Myocyte (in vitro differentiated cells): ENCODE measurements at regions not wholly inside any gene's neighbourhood (a gene's known extent, or its start where the extent isn't known, plus 50 kb on each side); places are given as distances from the start of the nearest gene placed in this dataset.
"Not testable (repeated sequence)": the region's sequence is repeated elsewhere in the genome, so short reads cannot be mapped to it uniquely, and the experiment has no call there.

Experiments used
- DNase-seq: peaks from one replicate; pipeline ENCODE4 v3.0.0-alpha.2; 2012; ENCODE audit warnings: low read depth

DNA sequence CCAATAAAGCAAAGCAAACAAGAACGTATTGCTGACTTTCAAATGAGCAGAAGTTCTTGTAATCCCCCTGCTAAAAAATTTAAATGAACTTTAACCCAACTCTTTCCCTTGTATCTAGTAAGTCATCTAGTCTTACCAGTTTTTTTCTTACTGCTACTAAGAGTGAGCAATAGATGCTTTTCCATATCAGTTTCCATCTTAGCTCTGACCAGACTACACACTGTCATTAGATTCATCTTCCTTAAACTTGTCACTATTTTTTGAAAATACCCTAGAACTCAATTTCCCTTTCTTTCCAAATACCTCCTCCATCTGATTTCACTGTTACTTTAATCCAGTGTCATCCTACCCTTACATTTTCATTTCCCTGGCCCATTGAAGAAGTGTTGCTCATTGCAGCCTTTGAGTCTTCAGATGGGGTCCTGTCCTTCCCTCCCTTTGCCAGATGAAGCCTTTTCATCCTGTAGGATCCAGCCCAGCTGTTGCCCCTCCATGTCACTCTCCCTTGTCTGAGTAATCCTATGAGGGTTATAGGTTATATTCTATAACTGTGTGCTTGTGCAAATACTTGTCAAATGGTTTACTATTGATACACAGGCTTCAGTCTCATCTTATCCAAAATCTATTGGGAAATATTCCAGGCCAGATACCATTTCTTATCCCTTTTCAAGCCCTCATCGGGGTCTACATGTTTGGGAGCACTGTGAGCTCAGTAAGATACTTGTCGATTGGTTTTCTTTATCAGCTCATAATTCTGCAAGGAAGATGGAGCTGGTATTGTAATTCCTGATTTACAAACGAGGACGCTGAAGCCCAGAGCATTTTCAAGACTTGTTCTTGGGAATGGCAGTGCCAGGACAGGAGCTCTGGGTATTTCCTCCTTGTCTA lies 51.5 kb upstream of the ITGB1 start:
- DNase-seq, result no peak

- peak; percentile 83 for DNase-seq
These were observed 50.6 kb upstream of the ITGB1 start for GRCh38 chr10:33008499-33009243.

DNA sequence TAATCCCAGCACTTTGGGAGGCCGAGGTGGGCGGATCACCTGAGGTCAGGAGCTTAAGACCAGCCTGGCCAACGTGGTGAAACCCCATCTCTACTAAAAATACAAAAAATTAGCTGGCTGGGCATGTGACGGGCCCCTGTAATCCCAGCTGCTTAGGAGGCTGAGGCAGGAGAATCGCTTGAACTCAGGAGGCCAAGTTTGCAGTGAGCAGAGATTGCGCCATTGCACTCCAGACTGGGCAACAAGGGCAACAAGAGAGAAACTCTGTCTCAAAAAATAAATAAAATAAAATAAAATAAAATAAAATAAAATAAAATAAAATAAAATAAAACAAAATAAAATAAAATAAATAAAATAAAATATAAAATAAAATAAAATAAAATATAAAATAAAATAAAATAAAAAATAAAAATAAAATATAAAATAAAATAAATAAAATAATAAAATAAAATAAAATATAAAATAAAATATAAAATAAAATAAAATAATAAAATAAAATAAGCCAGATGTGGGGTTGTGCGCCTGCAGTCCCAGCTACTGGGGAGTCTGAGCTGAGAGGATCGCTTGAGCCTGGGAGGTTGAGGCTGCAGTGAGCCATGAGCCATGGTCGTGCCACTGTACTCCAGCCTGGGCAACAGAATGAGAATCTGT lies 49.8 kb upstream of the ITGB1 start:
- not testable (repeated sequence) for DNase-seq
